Mesothelial cell of epicardium (in vitro differentiated cells): ENCODE measurements at regions not wholly inside any gene's neighbourhood (a gene's known extent, or its start where the extent isn't known, plus 50 kb on each side); places are given as distances from the start of the nearest gene placed in this dataset.

Source experiments
- DNase-seq, 2 experiments: peaks; one replicate each; pipeline ENCODE4 v3.0.0; 2021; ENCODE audit warnings: low spot score in 2 of 2; ENCODE audit not compliant: unreplicated experiment in 2 of 2
- H3K27ac Mint-ChIP-seq: 2 replicates; pipeline ENCODE4 v1.8.0; 2021; ENCODE audit warnings: mixed read lengths
- H3K27me3 Mint-ChIP-seq: 2 replicates; pipeline ENCODE4 v1.8.0; 2021; ENCODE audit warnings: low read depth, mixed read lengths
- H3K36me3 Mint-ChIP-seq: 2 replicates; pipeline ENCODE4 v1.8.0; 2021; ENCODE audit warnings: mixed read lengths
- H3K4me1 Mint-ChIP-seq: 2 replicates; pipeline ENCODE4 v1.8.0; 2021; ENCODE audit warnings: mixed read lengths
- H3K4me3 Mint-ChIP-seq: 2 replicates; pipeline ENCODE4 v1.8.0; 2021; ENCODE audit warnings: mild to moderate bottlenecking, moderate library complexity, mixed read lengths
- H3K9me3 Mint-ChIP-seq: 2 replicates; pipeline ENCODE4 v1.8.0; 2021; ENCODE audit warnings: mixed read lengths
- TF ChIP-seq, protein P1 (sequence below): fragments of 200-600 bp; sonication (generic); IDR thresholded peaks from one replicate; pipeline ENCODE4 v1.5.0; 2021; ENCODE audit warnings: antibody characterized with exemption; ENCODE audit not compliant: unreplicated experiment

DNA sequence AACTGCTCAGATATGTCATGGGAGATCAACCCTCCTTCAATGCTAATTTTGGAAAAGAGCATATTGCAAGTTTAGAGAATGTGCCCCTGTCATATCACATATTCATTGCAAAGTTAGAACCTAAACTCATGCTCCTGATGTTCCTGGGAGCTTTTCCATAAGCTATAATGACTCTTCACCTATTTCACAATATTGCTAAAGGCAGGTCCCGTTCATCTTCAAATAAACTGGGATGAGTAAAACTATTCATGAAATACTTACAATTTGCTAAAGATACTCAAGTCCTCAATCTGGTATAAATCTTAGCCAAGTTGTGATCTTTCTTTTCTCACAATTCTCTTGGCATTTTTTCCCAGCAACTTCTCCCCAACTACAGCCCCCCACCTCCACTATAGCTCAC lies 121.7 kb upstream of the TNFAIP3 start:
- TF ChIP-seq, protein P1, sequence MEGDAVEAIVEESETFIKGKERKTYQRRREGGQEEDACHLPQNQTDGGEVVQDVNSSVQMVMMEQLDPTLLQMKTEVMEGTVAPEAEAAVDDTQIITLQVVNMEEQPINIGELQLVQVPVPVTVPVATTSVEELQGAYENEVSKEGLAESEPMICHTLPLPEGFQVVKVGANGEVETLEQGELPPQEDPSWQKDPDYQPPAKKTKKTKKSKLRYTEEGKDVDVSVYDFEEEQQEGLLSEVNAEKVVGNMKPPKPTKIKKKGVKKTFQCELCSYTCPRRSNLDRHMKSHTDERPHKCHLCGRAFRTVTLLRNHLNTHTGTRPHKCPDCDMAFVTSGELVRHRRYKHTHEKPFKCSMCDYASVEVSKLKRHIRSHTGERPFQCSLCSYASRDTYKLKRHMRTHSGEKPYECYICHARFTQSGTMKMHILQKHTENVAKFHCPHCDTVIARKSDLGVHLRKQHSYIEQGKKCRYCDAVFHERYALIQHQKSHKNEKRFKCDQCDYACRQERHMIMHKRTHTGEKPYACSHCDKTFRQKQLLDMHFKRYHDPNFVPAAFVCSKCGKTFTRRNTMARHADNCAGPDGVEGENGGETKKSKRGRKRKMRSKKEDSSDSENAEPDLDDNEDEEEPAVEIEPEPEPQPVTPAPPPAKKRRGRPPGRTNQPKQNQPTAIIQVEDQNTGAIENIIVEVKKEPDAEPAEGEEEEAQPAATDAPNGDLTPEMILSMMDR, result no peak
- H3K9me3 Mint-ChIP-seq, result no peaks in the 10 kb centered on the region
- DNase-seq, result no peak
- no peaks in the 10 kb centered on the region for H3K36me3 Mint-ChIP-seq
- peaks cover 5% of the 10 kb centered on the region for H3K4me1 Mint-ChIP-seq
- no peak overlapping the region for H3K27ac Mint-ChIP-seq
- no peak overlapping the region for H3K4me3 Mint-ChIP-seq
- no peaks in the 10 kb centered on the region for H3K27me3 Mint-ChIP-seq

GRCh38 chr6:137746264-137746663 lies 120.8 kb upstream of the TNFAIP3 start:
- Mint-ChIP-seq H3K36me3 (no peaks in the 10 kb centered on the region), H3K4me3 (no peak overlapping the region), H3K27me3 (no peaks in the 10 kb centered on the region), H3K27ac (no peak overlapping the region), H3K9me3 (no peaks in the 10 kb centered on the region), H3K4me1 (peaks cover 5% of the 10 kb centered on the region)
- no peak for DNase-seq
- TF ChIP-seq, protein P1, result no peak

GRCh38 chr6:137749696-137750211 lies 117.3 kb upstream of the TNFAIP3 start:
- DNase-seq, result no peak
- TF ChIP-seq, protein P1, result no peak
- Mint-ChIP-seq H3K36me3 (no peaks in the 10 kb centered on the region), H3K4me3 (no peak overlapping the region), H3K4me1 (peaks cover 5% of the 10 kb centered on the region), H3K9me3 (no peaks in the 10 kb centered on the region), H3K27me3 (no peaks in the 10 kb centered on the region), H3K27ac (no peak overlapping the region)

DNA sequence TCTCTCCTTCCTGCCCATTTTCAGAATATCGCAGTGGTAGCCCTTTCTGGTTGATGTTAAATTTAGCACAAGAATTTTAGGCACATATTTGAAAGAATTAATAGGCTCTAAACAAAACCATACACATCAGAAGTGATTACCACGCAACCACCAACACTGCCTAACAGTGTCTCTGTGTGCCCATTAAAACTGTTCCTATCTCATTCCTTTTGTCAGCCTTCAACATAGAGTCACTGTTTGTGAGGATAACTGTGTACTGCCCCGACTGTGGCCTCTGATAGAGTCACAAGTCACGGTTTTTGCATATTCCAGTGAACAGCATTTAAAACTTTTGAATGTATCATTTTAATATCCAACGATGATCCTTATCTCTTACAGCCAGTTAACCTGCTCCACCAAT lies 116.8 kb upstream of the TNFAIP3 start:
- Mint-ChIP-seq H3K4me1 (peaks cover 5% of the 10 kb centered on the region), H3K27ac (no peak overlapping the region), H3K27me3 (no peaks in the 10 kb centered on the region), H3K4me3 (no peak overlapping the region), H3K9me3 (no peaks in the 10 kb centered on the region), H3K36me3 (no peaks in the 10 kb centered on the region)
- DNase-seq, result no peak
- TF ChIP-seq, protein P1, result no peak

- DNase-seq, result no peak
- Mint-ChIP-seq H3K4me3 (no peak overlapping the region), H3K27ac (no peak overlapping the region)
Observed at GRCh38 chr6:137751768-137752560, 115.1 kb upstream of the TNFAIP3 start.

More at GRCh38 chr6:137751768-137752560, 115.1 kb upstream of the TNFAIP3 start:
- TF ChIP-seq, protein P1, result no peak
- Mint-ChIP-seq H3K9me3 (no peaks in the 10 kb centered on the region), H3K27me3 (no peaks in the 10 kb centered on the region), H3K4me1 (peaks cover 5% of the 10 kb centered on the region), H3K36me3 (no peaks in the 10 kb centered on the region)
